Effector memory CD8-positive, alpha-beta T cell (primary cell): ENCODE measurements at regions not wholly inside any gene's neighbourhood (a gene's known extent, or its start where the extent isn't known, plus 50 kb on each side); places are given as distances from the start of the nearest gene placed in this dataset.

Experiments used
- ATAC-seq: fragments of 150-1000 bp; cut with Tn5 transposase; replicated peaks from 2 replicates; pipeline ENCODE4 v1.10.0; 2021; ENCODE audit warnings: mild to moderate bottlenecking, moderate library complexity
- DNase-seq, 3 experiments: peaks; one replicate each; pipeline ENCODE4 v3.0.0; 2021
- H3K27ac Mint-ChIP-seq, 2 donors: one replicate each; pipeline ENCODE4 v1.8.0; 2022; ENCODE audit warnings: mild to moderate bottlenecking in 2 of 2, mixed read lengths in 2 of 2, moderate library complexity in 2 of 2
- H3K27me3 Mint-ChIP-seq, 2 donors: one replicate each; pipeline ENCODE4 v1.8.0; 2022; ENCODE audit warnings: mixed read lengths in 2 of 2
- H3K36me3 Mint-ChIP-seq: one replicate; pipeline ENCODE4 v1.8.0; 2022; ENCODE audit warnings: mild to moderate bottlenecking, moderate library complexity, mixed read lengths; ENCODE audit not compliant: insufficient read depth
- H3K4me1 Mint-ChIP-seq, 2 donors: one replicate each; pipeline ENCODE4 v1.8.0; 2022; ENCODE audit warnings: low read depth in 2 of 2, mixed read lengths in 2 of 2
- H3K4me3 Mint-ChIP-seq, 2 donors: one replicate each; pipeline ENCODE4 v1.8.0; 2022; ENCODE audit warnings: mild to moderate bottlenecking in 2 of 2, mixed read lengths in 2 of 2, moderate library complexity in 2 of 2
- H3K9me3 Mint-ChIP-seq, 2 donors: one replicate each; pipeline ENCODE4 v1.8.0; 2022; ENCODE audit warnings: mixed read lengths in 2 of 2

DNA sequence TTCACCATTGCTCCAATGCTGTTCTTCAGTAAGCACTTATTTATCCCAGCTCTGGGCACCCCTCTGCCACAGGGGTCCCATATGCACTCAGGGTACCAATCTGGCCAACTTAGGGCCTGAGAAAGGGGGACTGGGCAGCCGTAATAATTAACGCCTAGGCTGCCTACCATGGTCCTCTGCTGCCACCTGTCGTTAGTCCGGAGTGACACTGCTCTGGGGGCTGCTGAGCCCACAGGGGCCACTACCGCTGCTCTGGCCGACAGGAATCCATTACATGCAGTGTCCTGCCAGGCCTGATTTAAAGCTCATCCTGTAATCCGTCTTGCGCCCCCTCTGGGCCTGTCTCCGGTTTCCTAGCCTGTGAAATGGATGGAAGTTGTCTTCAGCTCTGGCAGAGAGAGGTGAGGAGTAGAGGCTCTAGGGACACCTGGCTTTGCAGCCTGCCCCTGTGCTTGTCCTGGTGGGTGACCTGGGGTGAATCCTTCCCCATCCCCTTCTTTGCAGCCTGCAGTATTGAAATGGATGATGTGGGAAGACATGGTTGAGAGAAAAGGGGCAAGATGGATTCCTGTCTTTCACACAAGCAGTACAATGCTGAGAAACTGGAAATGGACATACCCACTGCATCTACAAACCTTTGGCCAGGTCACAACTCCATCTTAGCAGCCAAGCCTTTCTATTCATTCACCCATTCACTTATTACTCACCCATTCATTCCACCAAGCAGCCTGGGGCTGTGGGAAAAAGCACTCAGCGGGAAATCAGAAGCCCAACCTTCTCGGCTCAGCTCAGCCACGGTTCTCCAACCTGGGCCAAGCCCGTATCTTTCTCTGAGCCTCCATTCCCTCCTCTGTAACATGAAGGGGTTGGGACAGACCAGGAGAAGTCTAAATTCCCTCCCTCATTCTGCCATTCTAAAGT, 116.3 kb upstream of the NALF2 start:
- peaks cover 14 to 65% of the 10 kb centered on the region in 2 donors for H3K27me3 Mint-ChIP-seq
- no peak overlapping the region for H3K4me3 Mint-ChIP-seq
- no peak overlapping the region for H3K27ac Mint-ChIP-seq
- H3K36me3 Mint-ChIP-seq: no peaks in the 10 kb centered on the region
- peaks cover 0 to 4% of the 10 kb centered on the region in 2 donors for H3K4me1 Mint-ChIP-seq
- ATAC-seq (peak; percentile 33), DNase-seq (peak in 2 of 3 experiments; percentile 1)
- no peaks in the 10 kb centered on the region for H3K9me3 Mint-ChIP-seq

DNA sequence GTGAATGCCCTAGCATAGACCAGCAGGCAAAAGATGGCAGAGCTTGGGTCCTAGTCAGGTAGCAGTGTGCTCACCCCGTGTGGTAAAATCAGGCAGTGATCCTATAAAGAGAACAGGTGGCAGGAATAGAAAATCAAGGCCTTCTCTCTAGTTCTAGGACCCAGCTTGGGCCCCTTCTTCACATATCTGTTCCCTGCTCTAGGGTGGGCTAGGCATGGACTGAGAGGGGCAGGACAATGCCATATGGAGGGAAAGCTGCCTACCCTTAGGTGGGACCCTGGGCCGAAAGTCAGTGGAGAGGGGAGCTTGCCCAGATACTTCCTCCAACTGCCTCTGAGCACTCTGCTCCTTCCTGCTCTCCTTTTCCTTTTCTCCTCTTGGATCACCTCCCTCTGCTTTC, 117.4 kb upstream of the NALF2 start:
- H3K4me3 Mint-ChIP-seq: no peak overlapping the region

DNA sequence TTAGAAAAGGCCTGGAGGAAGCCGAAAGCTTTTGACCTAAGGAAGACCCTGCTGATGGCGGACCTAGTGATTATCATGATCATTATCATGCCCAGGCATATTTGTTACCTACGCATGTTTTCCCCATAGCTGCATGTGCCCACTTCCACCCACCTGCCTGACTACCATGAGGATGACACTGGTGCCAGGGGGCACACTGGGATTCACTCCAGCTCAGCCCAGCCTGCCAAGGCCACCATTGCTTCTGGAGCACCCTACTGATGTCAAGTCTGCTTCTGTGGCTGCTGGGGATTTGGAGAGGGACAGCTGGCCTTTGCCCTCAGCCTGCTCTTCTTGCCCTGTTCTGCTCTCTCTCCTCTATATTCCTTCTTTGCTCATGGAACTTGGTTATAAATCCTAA, 124.7 kb upstream of the NALF2 start:
- ATAC-seq (no peak), DNase-seq (no peak)
- no peak overlapping the region for H3K4me3 Mint-ChIP-seq
- no peaks in the 10 kb centered on the region for H3K36me3 Mint-ChIP-seq
- H3K9me3 Mint-ChIP-seq: peaks cover 0 to 1% of the 10 kb centered on the region in 2 donors
- H3K4me1 Mint-ChIP-seq: no peaks in the 10 kb centered on the region
- H3K27ac Mint-ChIP-seq: no peak overlapping the region
- H3K27me3 Mint-ChIP-seq: peaks cover 0 to 6% of the 10 kb centered on the region in 2 donors

More for the DNA sequence above, 117.4 kb upstream of the NALF2 start:
- no peak for DNase-seq
- Mint-ChIP-seq H3K9me3 (no peaks in the 10 kb centered on the region), H3K36me3 (no peaks in the 10 kb centered on the region), H3K27me3 (peaks cover 14 to 65% of the 10 kb centered on the region in 2 donors), H3K27ac (no peak overlapping the region), H3K4me1 (peaks cover 0 to 4% of the 10 kb centered on the region in 2 donors)
- ATAC-seq: no peak

DNA sequence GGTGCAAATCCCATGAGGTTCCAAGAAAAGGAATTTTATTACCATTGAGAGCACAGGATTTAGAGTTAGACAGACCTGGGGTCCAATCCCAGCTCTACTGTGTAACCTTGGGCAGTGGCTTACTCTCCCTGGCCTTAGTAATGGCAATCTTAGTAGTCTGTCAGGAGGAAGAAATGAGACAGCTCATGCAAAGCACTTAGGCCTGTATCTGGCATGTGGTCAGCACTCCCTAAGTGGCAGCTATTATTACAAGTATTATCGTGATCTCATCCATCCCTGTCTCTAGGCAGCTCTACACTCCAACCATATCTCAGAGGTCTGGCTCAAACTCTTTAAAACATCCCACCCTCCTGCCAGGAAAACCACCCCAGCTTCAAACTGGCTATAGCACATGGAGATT, 129.6 kb upstream of the NALF2 start:
- DNase-seq (no peak), ATAC-seq (no peak)
- H3K9me3 Mint-ChIP-seq: peaks cover 0 to 1% of the 10 kb centered on the region in 2 donors
- H3K4me1 Mint-ChIP-seq: no peaks in the 10 kb centered on the region
- no peak overlapping the region for H3K27ac Mint-ChIP-seq
- no peaks in the 10 kb centered on the region for H3K36me3 Mint-ChIP-seq
- H3K27me3 Mint-ChIP-seq: peaks cover 10 to 12% of the 10 kb centered on the region in 2 donors
- no peak overlapping the region for H3K4me3 Mint-ChIP-seq

DNA sequence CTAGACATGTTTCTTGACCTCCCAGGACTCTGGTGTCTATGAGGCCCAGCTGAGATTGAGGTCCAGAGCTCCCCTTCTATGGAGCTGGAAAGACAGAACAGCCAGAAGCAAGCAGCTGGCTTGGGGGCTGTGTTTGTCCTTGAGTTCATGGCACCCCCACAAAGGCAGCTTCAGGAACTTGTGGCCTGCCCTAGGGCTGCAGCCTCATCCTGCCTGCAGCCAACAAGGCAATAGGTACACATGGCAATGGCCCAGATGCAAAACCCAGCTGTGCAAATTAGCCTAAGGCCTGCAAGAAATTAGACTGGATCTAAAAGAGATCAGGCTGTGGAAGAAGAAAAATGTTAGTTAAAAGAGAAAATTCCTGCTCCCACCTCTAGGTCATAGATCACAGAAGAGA, 131.7 kb upstream of the NALF2 start:
- H3K27ac Mint-ChIP-seq: no peak overlapping the region
- no peak overlapping the region for H3K4me3 Mint-ChIP-seq
- DNase-seq: no peak
- ATAC-seq: no peak
- H3K36me3 Mint-ChIP-seq: no peaks in the 10 kb centered on the region
- no peaks in the 10 kb centered on the region for H3K4me1 Mint-ChIP-seq
- H3K9me3 Mint-ChIP-seq: peaks cover 0 to 1% of the 10 kb centered on the region in 2 donors
- H3K27me3 Mint-ChIP-seq: peaks cover 10 to 12% of the 10 kb centered on the region in 2 donors

DNA sequence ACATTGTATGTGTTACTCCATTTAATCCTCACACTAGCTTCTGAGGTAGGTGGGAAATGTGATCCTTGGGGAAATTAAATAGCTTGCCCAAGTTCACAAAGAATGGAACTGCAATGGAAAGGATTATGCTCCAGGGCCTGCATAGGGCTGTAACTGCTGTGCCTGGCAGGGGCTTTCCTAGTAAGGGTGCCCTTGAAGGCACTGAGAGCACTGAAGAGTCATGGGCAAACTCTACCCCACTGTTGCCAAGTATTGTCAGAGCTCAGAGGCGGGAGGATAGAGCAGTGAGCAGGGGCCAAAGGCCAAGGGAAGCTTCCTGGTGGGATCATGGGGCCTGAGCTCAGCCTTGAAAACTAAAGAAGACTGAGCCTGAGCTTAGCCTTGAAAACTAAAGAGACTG, 133.0 kb upstream of the NALF2 start:
- Mint-ChIP-seq H3K36me3 (no peaks in the 10 kb centered on the region), H3K4me1 (no peaks in the 10 kb centered on the region), H3K27ac (no peak overlapping the region), H3K4me3 (no peak overlapping the region), H3K9me3 (peaks cover 0 to 1% of the 10 kb centered on the region in 2 donors), H3K27me3 (peaks cover 10 to 12% of the 10 kb centered on the region in 2 donors)
- DNase-seq: no peak
- ATAC-seq: no peak

DNA sequence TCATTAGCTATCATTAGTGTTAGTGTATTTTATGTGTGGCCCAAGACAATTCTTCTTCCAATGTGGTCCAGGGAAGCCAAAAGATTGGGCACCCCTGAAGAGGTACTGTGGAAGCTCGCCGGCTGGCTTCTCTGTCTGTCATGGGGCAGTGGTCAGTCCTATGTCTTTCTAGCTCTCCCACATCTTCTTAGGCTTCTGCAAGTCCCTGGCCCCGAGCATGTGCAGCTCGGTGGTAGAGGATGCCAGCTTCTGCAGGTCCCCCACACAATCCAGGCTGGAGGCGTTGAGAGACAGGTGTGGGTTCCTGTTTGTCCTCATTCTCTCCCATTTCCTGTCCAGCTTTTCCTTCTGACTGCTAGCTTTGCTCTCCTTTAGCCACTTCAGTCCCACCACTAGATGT, 134.1 kb upstream of the NALF2 start:
- H3K27me3 Mint-ChIP-seq: peaks cover 10 to 12% of the 10 kb centered on the region in 2 donors
- H3K4me3 Mint-ChIP-seq: no peak overlapping the region
- ATAC-seq: no peak
- H3K27ac Mint-ChIP-seq: no peak overlapping the region
- no peaks in the 10 kb centered on the region for H3K9me3 Mint-ChIP-seq
- no peaks in the 10 kb centered on the region for H3K4me1 Mint-ChIP-seq
- H3K36me3 Mint-ChIP-seq: no peaks in the 10 kb centered on the region
- no peak for DNase-seq

DNA sequence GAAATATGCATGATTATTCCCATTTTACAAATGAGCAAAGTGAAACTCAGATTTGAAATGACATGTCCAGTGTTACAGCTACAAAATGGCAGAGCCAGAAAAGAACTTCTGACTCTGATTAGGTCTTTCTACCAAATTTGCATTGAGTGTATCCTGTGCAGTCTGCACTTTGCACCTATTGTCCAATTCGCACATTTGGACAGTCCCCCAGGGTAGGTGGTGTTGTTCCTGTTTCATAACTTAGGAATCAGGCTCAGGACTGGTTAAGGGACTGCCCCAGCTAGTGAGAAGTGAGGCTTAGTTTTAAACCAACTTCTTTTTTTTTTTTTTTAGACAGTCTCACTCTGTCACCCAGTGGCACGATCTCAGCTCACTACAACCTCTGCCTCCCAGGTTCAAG, 137.9 kb upstream of the NALF2 start:
- DNase-seq: no peak
- no peaks in the 10 kb centered on the region for H3K27me3 Mint-ChIP-seq
- no peaks in the 10 kb centered on the region for H3K36me3 Mint-ChIP-seq
- no peaks in the 10 kb centered on the region for H3K9me3 Mint-ChIP-seq
- no peak overlapping the region for H3K27ac Mint-ChIP-seq
- H3K4me3 Mint-ChIP-seq: no peak overlapping the region
- ATAC-seq: no peak
- H3K4me1 Mint-ChIP-seq: no peaks in the 10 kb centered on the region

DNA sequence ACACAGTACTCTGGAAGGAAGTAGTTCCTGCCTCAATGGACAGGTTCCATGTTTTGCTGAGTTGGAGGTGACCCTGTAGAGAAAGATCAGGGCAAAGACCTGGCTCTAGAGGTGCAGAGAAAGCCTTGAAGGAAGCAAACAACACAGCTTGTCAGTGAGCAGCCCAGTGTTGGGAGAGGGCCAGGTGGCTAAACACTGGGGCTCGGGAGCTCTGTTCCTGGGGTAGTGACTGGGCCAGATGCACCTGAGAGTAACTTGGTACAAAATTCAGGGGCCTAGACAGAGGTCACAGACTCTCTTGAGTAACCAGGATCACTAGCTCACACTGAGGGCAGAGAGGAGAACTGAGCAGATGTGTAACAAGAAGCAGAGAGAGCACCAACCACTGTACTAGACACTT, 138.4 kb upstream of the NALF2 start:
- DNase-seq (no peak), ATAC-seq (no peak)
- Mint-ChIP-seq H3K27me3 (no peaks in the 10 kb centered on the region), H3K27ac (no peak overlapping the region), H3K4me3 (no peak overlapping the region), H3K4me1 (no peaks in the 10 kb centered on the region), H3K36me3 (no peaks in the 10 kb centered on the region), H3K9me3 (no peaks in the 10 kb centered on the region)

DNA sequence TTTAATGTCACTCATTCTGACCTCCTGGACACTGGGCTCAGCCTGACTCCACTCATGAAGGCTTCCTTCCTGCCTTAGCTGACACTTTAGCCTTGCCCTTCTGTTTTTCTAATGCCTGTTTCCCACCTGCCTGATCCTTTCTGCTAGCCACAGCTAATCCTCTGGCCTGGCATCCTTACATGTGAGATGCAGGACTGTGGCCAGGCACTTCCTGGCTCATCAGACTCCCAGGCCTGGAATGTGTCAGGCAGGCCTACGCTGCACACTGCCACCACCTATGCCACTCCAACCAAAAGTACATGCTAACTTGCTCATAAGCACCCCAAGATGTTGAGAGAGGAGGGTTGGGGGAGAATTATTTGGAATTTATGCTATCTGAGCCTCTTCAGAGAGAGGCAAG, 138.8 kb upstream of the NALF2 start:
- Mint-ChIP-seq H3K4me3 (no peak overlapping the region), H3K4me1 (no peaks in the 10 kb centered on the region), H3K27ac (no peak overlapping the region), H3K36me3 (no peaks in the 10 kb centered on the region), H3K9me3 (no peaks in the 10 kb centered on the region), H3K27me3 (no peaks in the 10 kb centered on the region)
- no peak for DNase-seq
- ATAC-seq: no peak

DNA sequence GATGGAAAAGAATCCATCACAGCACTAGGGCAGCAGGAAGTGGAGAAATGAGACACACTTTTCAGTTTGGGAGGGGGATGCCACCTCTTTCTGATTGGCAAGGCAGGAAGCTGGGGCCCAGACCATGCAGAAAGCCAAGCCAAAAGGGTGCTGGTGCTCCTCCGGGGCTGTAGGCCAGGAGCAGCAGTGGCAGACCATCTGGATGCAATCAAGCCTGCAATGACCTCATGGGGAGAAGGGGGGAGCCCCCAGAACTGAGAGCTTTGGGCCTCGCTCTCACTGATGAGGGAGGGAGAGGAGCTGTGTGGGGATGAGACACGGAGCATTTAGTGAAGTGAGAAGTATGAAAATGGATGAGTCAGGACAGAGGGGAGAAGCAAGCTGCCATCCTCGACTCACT, 141.3 kb upstream of the NALF2 start:
- H3K36me3 Mint-ChIP-seq: no peaks in the 10 kb centered on the region
- H3K27me3 Mint-ChIP-seq: no peaks in the 10 kb centered on the region
- DNase-seq (no peak), ATAC-seq (no peak)
- H3K4me3 Mint-ChIP-seq: no peak overlapping the region
- no peaks in the 10 kb centered on the region for H3K9me3 Mint-ChIP-seq
- no peaks in the 10 kb centered on the region for H3K4me1 Mint-ChIP-seq
- H3K27ac Mint-ChIP-seq: no peak overlapping the region

DNA sequence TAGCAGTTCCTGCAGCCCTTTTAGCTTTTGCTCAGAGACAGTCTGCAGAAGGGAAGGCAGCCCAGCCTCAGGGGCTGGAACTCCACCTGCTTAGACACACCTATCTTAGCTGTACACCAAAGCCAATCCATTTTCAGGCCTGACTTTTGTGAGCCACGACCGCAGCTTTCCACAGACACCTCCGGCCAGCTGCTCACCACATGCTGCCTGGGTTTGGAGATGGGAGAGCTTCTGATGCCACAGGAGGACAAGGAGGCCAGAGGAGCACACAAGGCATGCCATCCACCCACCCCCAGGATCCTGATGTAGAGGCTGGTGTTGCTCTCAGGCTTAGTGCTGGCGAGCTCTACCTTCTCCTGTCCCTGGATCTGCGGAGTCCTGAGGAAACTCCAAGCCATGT, 141.8 kb upstream of the NALF2 start:
- no peak overlapping the region for H3K4me3 Mint-ChIP-seq
- DNase-seq (no peak), ATAC-seq (no peak)
- H3K4me1 Mint-ChIP-seq: no peaks in the 10 kb centered on the region
- no peak overlapping the region for H3K27ac Mint-ChIP-seq
- no peaks in the 10 kb centered on the region for H3K9me3 Mint-ChIP-seq
- H3K27me3 Mint-ChIP-seq: no peaks in the 10 kb centered on the region
- H3K36me3 Mint-ChIP-seq: no peaks in the 10 kb centered on the region

DNA sequence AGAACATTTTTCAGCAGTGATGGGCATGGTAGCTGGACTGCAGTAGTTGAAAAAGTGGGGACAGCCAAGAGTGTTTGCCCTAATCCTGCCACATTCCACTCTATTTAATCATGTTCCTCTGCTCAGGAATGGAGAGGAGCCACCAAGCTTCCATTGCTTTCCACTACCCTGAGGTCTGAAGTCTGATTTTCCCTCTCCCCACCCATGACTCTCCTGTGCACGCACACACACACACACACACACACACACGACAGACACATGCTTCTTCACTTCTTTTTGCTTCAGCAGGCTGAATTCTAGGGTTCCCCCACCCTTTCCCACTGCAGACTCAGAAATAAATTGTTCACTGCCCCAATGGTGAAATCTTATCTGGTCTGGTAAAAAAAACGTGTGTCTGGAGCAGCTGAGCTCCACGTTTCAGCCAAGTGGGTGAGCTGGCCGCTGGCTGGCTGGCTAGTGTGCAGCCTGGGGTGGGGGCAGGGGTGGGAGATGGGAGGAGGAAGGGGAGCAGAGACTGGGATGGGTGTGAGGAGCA, 142.7 kb upstream of the NALF2 start:
- DNase-seq (no peak), ATAC-seq (no peak)
- Mint-ChIP-seq H3K36me3 (no peaks in the 10 kb centered on the region), H3K4me3 (no peak overlapping the region), H3K4me1 (no peaks in the 10 kb centered on the region), H3K27ac (no peak overlapping the region), H3K27me3 (no peaks in the 10 kb centered on the region), H3K9me3 (no peaks in the 10 kb centered on the region)

DNA sequence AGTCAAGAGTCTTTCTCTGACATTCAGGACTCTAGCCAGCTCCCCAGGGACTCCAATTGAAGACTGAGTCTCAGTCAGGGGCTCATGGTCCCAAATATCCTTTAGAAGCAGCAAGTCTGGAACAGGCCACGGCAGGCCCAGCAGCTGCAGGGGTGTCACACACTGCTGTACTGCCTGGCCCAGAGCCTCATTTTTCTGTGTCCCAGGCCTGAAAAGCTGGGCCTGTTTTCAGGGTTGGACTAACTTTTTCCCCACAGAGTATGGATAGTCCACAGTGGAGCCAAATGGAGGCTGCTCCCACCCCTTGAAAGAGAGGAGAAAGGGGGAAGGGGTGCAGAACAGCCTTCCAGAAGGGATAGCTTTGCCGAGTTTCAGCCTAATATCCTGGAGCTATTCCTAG, 146.8 kb upstream of the NALF2 start:
- Mint-ChIP-seq H3K36me3 (no peaks in the 10 kb centered on the region), H3K4me1 (no peaks in the 10 kb centered on the region), H3K27ac (no peak overlapping the region), H3K4me3 (no peak overlapping the region), H3K9me3 (peaks cover 6 to 14% of the 10 kb centered on the region in 2 donors), H3K27me3 (no peaks in the 10 kb centered on the region)
- no peak for DNase-seq
- no peak for ATAC-seq
